T-cell (primary cell): ENCODE measurements at regions not wholly inside any gene's neighbourhood (a gene's known extent, or its start where the extent isn't known, plus 50 kb on each side); places are given as distances from the start of the nearest gene placed in this dataset.
"Not testable (repeated sequence)": the region's sequence is repeated elsewhere in the genome, so short reads cannot be mapped to it uniquely, and the experiment has no call there.

Experiments
- ATAC-seq, 4 experiments: fragments of 200-7000 bp in 3 of 4; fragments of 150-1000 bp in 1 of 4; cut with Tn5 transposase; replicated peaks in 1 of 4; 1 replicate in 3 of 4; 2 replicates in 1 of 4; pipeline ENCODE4 v1.10.0; 2021; ENCODE audit warnings: moderate library complexity in 3 of 4, mild to moderate bottlenecking in 2 of 4, moderate number of reproducible peaks in 1 of 4
- CTCF ChIA-PET, 2 donors: fragments of 300-600 bp; sonication (Branson Sonifier 250); formaldehyde crosslinking; loops; one replicate each; lab custom pipeline; 2022; ENCODE audit warnings: antibody characterized with exemption in 2 of 2; lab: Charles Lee
- POLR2A ChIA-PET, 2 donors: fragments of 300-600 bp; sonication (Branson Sonifier 250); formaldehyde crosslinking; loops; one replicate each; lab custom pipeline; 2022; ENCODE audit warnings: antibody characterized with exemption in 2 of 2; lab: Charles Lee
- DNase-seq, 35 experiments: peaks; one replicate each; pipeline versions ENCODE4 v3.0.0 to v3.0.0-alpha.2; 2013 to 2023
- H3K27ac ChIP-seq: one replicate; pipeline ENCODE4 v1.5.1; 2013; ENCODE audit warnings: low read length
- H3K27me3 ChIP-seq, 2 experiments: replicated peaks in 1 of 2; 1 replicate in 1 of 2; 2 replicates in 1 of 2; pipeline versions ENCODE4 v1.6.1 to v1.7.0; 2013; ENCODE audit warnings: low read length in 1 of 2, mixed read lengths in 1 of 2; ENCODE audit not compliant: control insufficient read depth in 2 of 2, insufficient read depth in 2 of 2; ENCODE audit errors: extremely low read depth in 1 of 2
- H3K36me3 ChIP-seq, 2 donors: 1 replicate in 1 of 2; 2 replicates in 1 of 2; pipeline versions ENCODE4 v1.6.1 to v1.7.0; 2013; ENCODE audit warnings: low read length in 1 of 2; ENCODE audit not compliant: control insufficient read depth in 2 of 2, insufficient read depth in 1 of 2; ENCODE audit errors: extremely low read depth in 1 of 2
- H3K4me1 ChIP-seq, 2 experiments: 1 replicate in 1 of 2; 2 replicates in 1 of 2; pipeline versions ENCODE4 v1.6.1 to v1.7.0; 2013; ENCODE audit warnings: low read length in 2 of 2, mixed read lengths in 1 of 2; ENCODE audit not compliant: insufficient read depth in 2 of 2, control insufficient read depth in 1 of 2; ENCODE audit errors: extremely low read depth in 1 of 2
- H3K4me3 ChIP-seq, 2 donors: 1 replicate in 1 of 2; 2 replicates in 1 of 2; pipeline versions ENCODE4 v1.5.1 to v1.7.0; 2013; ENCODE audit warnings: mild to moderate bottlenecking in 2 of 2, low read length in 1 of 2, moderate library complexity in 1 of 2; ENCODE audit not compliant: control insufficient read depth in 1 of 2; ENCODE audit errors: extremely low read depth in 1 of 2
- H3K9me3 ChIP-seq: 2 replicates; pipeline ENCODE4 v1.7.0; 2013
- H3K27ac Mint-ChIP-seq, 2 donors: one replicate each; pipeline ENCODE4 v1.8.0; 2020 to 2021; ENCODE audit warnings: mild to moderate bottlenecking in 2 of 2, mixed read lengths in 2 of 2
- H3K27me3 Mint-ChIP-seq, 2 donors: one replicate each; pipeline ENCODE4 v1.8.0; 2021 to 2022; ENCODE audit warnings: mixed read lengths in 2 of 2
- H3K36me3 Mint-ChIP-seq: one replicate; pipeline ENCODE4 v1.8.0; 2021; ENCODE audit warnings: mixed read lengths
- H3K4me1 Mint-ChIP-seq, 3 donors: one replicate each; pipeline ENCODE4 v1.8.0; 2020 to 2022; ENCODE audit warnings: mixed read lengths in 3 of 3, mild to moderate bottlenecking in 1 of 3
- H3K4me3 Mint-ChIP-seq, 3 donors: one replicate each; pipeline ENCODE4 v1.8.0; 2020 to 2022; ENCODE audit warnings: mild to moderate bottlenecking in 3 of 3, mixed read lengths in 3 of 3, moderate library complexity in 3 of 3
- H3K9me3 Mint-ChIP-seq, 3 donors: one replicate each; pipeline ENCODE4 v1.8.0; 2020 to 2022; ENCODE audit warnings: mixed read lengths in 3 of 3
- WGBS: methylation state at CpG from one replicate; pipeline ENCODE4 v1.1.5; 2013; ENCODE audit warnings: missing lambda C conversion rate; ENCODE audit not compliant: insufficient coverage; 5-methylcytosine and 5-hydroxymethylcytosine counted together

DNA sequence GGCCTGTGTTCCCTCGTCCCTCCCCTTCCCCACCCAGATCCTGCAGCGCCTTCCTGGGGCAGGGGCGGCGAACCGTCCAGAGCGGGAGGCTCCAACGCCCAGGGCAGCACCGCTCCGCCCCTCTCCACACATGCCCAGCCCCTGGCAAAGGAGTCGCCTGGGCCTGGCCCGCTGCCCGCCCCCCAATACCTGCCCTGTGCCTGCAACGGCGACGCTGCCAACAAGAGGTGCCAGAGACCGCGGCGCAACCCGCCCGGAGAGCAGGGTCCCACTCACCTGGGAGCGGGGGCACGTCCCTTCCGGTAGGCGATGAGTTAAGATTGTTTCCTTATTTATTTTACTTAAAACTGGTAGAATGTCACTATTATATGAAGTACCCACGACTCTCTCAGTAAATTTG is 77.5 kb upstream of the ZNG1F start:
- H3K27ac Mint-ChIP-seq, H3K4me1 Mint-ChIP-seq, CTCF ChIA-PET, H3K4me3 ChIP-seq, H3K27me3 ChIP-seq, H3K4me3 Mint-ChIP-seq, POLR2A ChIA-PET, ATAC-seq, H3K9me3 Mint-ChIP-seq, H3K4me1 ChIP-seq, H3K36me3 Mint-ChIP-seq, H3K27me3 Mint-ChIP-seq, H3K27ac ChIP-seq, H3K9me3 ChIP-seq, DNase-seq, H3K36me3 ChIP-seq: not testable (repeated sequence)
- WGBS, result no CpG with 5 or more reads among the region's 25 CpGs

DNA sequence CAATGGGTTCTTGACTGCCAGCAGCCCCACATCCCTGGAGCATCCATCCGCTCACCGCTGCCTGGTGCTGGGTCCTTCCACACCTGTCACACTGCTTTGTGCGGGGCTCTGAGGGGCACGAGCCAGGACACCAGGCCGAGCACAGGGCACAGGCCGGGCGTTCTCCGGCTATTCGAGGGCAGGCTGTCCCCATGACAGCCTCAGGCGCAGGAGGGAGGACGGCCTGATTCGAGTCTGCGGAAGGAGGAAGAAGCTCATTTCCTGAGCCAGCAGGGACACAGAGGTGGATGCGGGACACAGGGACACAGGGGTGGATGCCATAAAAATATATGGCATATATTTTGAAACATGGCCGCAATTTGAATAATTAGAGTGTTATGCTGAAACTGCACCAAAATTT is 76.9 kb upstream of the ZNG1F start:
- CTCF ChIA-PET, H3K27me3 ChIP-seq, H3K4me3 ChIP-seq, ATAC-seq, H3K4me1 Mint-ChIP-seq, H3K27me3 Mint-ChIP-seq, H3K9me3 ChIP-seq, POLR2A ChIA-PET, H3K27ac Mint-ChIP-seq, H3K36me3 Mint-ChIP-seq, H3K4me1 ChIP-seq, H3K4me3 Mint-ChIP-seq, H3K9me3 Mint-ChIP-seq, H3K27ac ChIP-seq, H3K36me3 ChIP-seq: not testable (repeated sequence)
- no CpG with 5 or more reads among the region's 15 CpGs for WGBS
- DNase-seq, result peak in 1 of 35 experiments; percentile 1

DNA sequence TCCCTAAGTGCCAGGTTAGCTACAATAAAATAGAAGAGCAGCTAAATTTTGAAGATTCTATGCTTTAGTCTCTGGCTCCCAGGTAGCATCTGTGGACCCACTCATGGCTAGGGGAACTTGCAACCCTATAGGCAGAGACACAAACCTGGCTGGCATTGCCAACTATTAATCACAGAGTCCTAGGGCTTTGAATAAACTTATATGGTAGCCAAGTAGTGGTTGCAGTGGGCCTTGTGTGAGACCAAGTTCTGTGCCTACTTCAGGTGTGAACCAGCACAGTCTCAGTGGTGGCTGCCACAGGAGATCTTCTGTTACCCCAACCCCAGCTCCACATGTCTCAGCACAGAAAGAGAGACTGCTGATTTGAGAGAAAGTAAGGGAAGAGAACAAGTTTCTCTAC is 62.9 kb upstream of the ZNG1F start:
- H3K9me3 Mint-ChIP-seq, result peaks cover 11 to 47% (median 12%) of the 10 kb centered on the region in 3 donors
- H3K4me1 Mint-ChIP-seq, H3K27me3 Mint-ChIP-seq, H3K27ac ChIP-seq, H3K4me1 ChIP-seq, H3K27ac Mint-ChIP-seq, H3K36me3 Mint-ChIP-seq, H3K9me3 ChIP-seq, H3K4me3 ChIP-seq, DNase-seq, H3K36me3 ChIP-seq, H3K27me3 ChIP-seq, ATAC-seq, POLR2A ChIA-PET, CTCF ChIA-PET, H3K4me3 Mint-ChIP-seq: not testable (repeated sequence)

DNA sequence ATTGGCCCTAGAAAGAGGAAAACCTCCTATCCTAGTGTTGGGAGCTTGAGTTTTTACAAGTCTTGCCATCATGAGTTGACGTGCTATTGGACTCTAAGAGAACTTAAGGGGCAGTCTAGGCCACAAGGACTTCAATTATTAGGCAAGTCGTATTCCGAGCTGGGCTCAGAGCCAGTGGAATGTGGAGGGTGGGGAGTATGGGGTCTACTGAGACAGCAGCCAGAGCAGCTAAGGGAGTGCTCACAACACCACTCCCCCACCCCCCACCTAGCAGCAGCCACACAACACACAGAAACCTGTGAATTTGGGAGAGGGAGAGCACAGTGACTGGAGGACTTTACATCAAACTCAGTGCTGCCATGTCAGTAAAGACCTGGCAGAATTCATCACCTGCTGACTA is 62.0 kb upstream of the ZNG1F start:
- H3K27ac Mint-ChIP-seq, ATAC-seq, H3K36me3 ChIP-seq, POLR2A ChIA-PET, DNase-seq, H3K4me3 ChIP-seq, H3K27me3 ChIP-seq, H3K27me3 Mint-ChIP-seq, H3K4me1 Mint-ChIP-seq, H3K4me1 ChIP-seq, H3K27ac ChIP-seq, CTCF ChIA-PET, H3K9me3 ChIP-seq, H3K36me3 Mint-ChIP-seq, H3K4me3 Mint-ChIP-seq: not testable (repeated sequence)
- peaks cover 12 to 53% (median 13%) of the 10 kb centered on the region in 3 donors for H3K9me3 Mint-ChIP-seq
- WGBS, result no CpG with 5 or more reads among the region's 3 CpGs

DNA sequence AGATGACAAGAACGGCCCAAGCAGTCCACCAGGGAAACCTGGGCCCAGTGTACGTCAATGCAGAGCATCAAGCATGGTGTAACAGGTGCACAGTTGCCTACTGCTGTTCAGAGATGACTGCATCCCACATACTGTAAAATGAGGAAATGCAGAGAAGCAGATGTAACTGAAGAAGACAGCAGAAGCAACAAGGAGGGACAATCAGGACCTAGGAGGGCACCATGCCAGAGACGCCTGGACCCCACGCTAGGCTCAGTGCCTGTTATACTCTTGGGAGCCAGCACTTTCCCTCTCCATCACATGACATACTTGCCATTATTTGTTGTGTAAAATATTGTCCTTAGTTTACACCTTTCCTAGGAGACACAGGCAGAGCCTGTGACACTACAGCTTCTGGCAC is 57.6 kb upstream of the ZNG1F start:
- H3K4me3 Mint-ChIP-seq, DNase-seq, H3K4me1 Mint-ChIP-seq, H3K36me3 Mint-ChIP-seq, ATAC-seq, H3K27me3 Mint-ChIP-seq, H3K27me3 ChIP-seq, POLR2A ChIA-PET, H3K4me1 ChIP-seq, H3K9me3 ChIP-seq, H3K27ac ChIP-seq, H3K27ac Mint-ChIP-seq, H3K4me3 ChIP-seq, H3K36me3 ChIP-seq, CTCF ChIA-PET: not testable (repeated sequence)
- peaks cover 15 to 32% (median 16%) of the 10 kb centered on the region in 3 donors for H3K9me3 Mint-ChIP-seq
- 63% methylated on average over 2 of the region's 4 CpGs for WGBS
